22Rv1 (cell line): ENCODE measurements at regions not wholly inside any gene's neighbourhood (a gene's known extent, or its start where the extent isn't known, plus 50 kb on each side); places are given as distances from the start of the nearest gene placed in this dataset.

ENCODE experiments used
- H3K27ac ChIP-seq: fragments of 450-650 bp; 2 replicates; pipeline ENCODE4 v1.5.1; 2017
- CTCF ChIP-seq: fragments of 450-650 bp; IDR thresholded peaks from 2 replicates; pipeline ENCODE4 v1.5.1; 2017; ENCODE audit warnings: mild to moderate bottlenecking
- ZFX ChIP-seq: fragments of 450-650 bp; IDR thresholded peaks from 2 replicates; pipeline ENCODE4 v1.6.1; 2017; ENCODE audit warnings: antibody characterized with exemption, borderline replicate concordance

- no peak overlapping the region for H3K27ac ChIP-seq
- TF ChIP-seq CTCF (no peak), ZFX (no peak)
Observed at GRCh38 chr9:7376213-7376612, 423.4 kb downstream of the DMAC1 start.

- H3K27ac ChIP-seq, result no peak overlapping the region
- TF ChIP-seq CTCF (no peak), ZFX (no peak)
Observed at GRCh38 chr9:7375013-7375511, 424.5 kb downstream of the DMAC1 start.

GRCh38 chr9:7370988-7371387 lies 428.6 kb downstream of the DMAC1 start:
- H3K27ac ChIP-seq, result no peak overlapping the region
- TF ChIP-seq ZFX (no peak), CTCF (no peak)

- H3K27ac ChIP-seq, result no peak overlapping the region
- TF ChIP-seq CTCF, result no peak
- no peak for TF ChIP-seq ZFX
Observed at GRCh38 chr9:7370381-7370780, 429.2 kb downstream of the DMAC1 start.

DNA sequence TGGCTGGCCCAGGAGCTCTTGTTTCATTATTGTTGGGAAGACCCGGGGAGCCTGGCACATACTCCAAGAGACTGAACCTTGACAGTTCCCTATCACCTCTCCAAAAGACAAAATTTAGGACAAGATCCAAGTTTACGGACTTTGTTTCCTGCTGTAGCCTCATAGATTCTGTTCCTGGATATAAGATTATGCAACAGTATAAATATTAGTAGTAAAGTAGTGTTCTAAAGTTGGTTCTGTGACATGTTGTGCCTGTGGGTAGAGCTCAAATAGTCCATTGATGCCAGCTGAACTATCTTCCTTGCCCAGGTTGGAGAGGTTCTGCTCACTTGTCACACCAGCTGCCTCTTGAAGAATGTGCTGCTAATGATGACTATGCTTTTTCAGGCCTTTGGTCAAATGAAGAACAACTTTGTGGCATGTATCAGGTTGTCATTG lies 430.2 kb downstream of the DMAC1 start:
- no peak overlapping the region for H3K27ac ChIP-seq
- TF ChIP-seq CTCF, result no peak
- TF ChIP-seq ZFX, result no peak

GRCh38 chr9:7368410-7369292 lies 430.9 kb downstream of the DMAC1 start:
- no peak for TF ChIP-seq CTCF
- no peak for TF ChIP-seq ZFX
- no peak overlapping the region for H3K27ac ChIP-seq

DNA sequence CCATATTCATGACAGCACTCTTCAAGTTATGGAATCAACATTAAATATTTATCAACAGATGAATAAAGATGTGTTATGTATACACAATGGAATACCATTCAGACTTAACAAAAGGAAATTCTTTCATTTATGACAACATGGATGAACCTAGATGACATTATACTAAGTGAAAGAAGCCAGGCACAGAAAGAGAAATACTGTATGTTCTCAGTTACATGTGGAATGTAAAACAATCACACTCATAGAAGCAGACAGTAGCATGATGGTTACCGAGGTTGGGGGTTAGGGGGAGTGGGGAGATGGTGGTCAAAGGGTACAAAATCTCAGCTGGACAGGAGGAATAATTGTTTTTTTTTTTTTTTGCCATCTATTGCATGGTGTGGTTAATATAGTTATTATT lies 431.9 kb downstream of the DMAC1 start:
- TF ChIP-seq CTCF (no peak), ZFX (no peak)
- H3K27ac ChIP-seq, result no peak overlapping the region
